Caki2 (cell line): ENCODE measurements at regions not wholly inside any gene's neighbourhood (a gene's known extent, or its start where the extent isn't known, plus 50 kb on each side); places are given as distances from the start of the nearest gene placed in this dataset.
A peak's percentile ranks its signal among the peaks of the same experiment; 100 is the strongest.

Experiments used
- DNase-seq: peaks from one replicate; pipeline ENCODE4 v3.0.0-alpha.2; 2015; ENCODE audit warnings: low read depth
- in situ Hi-C: cut with HindIII; loops from 2 replicates; pipeline ENCODE4 v1.10.0; 2016; ENCODE audit warnings: low sequenced_read_pairs, low pct_unique_long_range_greater_than_20kb, mixed read lengths

DNA sequence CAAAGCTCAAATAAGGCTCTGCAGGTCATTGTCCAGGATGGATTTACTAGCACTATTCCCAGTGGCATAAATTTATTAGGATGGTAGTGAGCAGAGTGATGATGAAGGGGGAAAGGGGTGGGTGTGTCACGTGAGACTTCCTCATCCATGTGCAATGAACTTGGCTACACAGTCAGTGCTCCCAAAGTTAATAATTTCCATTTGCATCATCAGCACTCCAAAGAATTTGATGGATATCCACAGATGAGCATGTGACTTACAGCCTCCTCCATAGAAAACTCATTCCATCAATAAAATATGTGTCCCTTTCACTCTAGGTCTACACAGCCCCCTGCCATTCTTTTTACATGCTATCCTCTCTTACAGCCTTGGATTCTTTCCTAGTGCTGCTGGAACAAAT, 142.6 kb upstream of the PLPP4 start:
- in situ Hi-C loops, result no loop called here
- DNase-seq, result peak; percentile 26

DNA sequence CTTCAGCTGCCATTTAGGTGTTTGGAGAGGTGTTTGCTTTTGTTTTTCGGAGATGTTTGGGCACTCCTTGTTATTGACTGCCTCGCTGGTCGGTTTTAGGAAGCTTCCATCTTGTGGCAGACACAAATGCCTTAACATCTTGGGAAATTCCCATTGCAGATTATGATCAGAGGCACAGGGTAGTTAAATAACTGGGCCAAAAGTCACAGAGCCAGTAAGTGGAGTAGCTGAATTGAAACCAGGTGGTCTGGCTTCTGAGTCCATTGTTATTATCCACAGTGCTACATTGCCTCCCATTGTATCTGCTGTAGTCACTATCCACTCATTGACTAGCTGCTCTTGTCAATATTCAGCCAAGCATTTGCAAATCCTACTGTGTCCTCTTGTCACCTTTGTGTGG, 138.2 kb upstream of the PLPP4 start:
- in situ Hi-C loops, result no loop called here
- no peak for DNase-seq

DNA sequence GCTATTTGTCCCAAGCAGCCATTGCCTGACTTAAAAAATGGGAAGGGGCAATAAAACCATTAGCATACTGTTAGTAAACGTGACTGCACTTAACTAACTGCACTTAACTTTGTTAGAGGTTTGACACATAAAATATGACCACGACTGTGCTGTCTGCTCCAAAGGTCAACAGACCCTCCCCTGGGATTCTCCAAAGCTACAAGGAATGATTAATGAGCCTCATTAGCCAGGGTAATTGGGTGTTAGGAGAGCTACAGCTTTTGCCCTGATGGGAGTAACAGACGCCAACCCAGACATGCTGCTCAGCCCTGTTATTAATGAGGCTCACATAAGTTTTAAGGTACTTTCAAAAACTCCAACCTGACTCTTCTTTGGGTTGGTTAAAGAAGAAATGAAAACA, 129.4 kb upstream of the PLPP4 start:
- no peak for DNase-seq
- in situ Hi-C loops, result no loop called here

DNA sequence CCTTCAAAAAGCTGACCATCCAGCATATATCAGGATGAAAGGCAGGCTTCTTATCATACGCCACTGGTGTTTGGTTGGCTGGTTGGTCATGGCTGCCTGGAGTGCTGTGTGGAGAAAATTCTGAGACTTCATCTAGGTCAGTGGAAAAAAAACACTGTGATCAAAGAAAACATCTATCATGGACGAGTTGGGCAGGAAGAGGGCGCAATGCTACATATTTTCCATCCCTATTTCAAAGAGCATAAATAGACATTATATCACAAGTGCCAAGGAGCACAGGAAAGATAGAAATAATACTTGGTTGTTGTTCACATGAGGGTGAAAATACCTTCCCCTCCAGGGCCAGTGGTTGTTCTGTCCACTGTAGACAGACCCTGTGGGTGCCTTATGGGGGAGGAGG, 128.4 kb upstream of the PLPP4 start:
- in situ Hi-C loops, result no loop called here
- DNase-seq, result no peak

DNA sequence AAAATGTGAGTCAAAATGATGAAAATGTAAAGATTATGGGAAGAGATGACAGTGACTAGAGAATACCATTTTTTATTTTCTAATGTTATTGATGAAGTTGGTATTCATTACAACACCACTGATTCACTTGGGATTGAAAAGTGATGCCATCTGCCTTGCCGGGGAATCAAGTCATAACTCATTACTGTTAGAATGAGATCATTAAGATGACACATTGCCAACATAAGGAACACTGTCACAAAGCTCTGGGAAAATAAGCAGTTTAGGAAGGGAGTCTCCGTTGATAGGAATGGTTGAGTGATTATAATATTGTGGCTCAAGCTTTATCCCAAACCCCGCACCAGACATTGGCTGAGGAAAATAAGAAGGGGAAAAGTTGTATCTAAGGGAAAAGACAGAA, 121.5 kb upstream of the PLPP4 start:
- in situ Hi-C loops, result no loop called here
- no peak for DNase-seq

DNA sequence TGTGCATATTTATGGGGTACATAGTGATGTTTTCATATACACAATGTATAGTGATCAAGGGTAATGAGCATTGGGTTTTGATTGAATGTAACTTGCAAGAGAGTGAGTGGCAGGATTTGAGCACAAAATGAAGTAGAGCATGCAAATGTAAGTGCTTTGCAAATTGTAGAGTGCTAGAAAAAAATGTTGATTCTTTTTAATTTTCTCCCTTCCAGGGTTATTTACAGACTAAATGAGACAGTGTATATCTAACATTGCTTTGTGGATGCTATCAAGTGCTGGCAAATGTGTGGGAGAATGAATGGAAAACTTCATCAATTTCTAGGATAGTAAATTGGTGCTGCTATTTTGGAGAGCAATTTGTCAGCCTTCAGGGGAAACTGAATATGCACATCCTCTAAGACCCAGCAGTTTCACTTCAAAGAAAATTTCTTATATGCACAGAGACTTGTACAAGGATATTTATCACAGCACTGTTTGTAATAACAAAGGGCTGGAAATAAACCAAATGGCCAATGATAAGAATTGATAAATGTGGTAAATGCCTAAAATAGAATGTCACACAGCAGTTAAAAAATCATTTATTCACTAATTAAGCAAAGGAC, 120.6 kb upstream of the PLPP4 start:
- in situ Hi-C loops, result no loop called here
- DNase-seq, result no peak

DNA sequence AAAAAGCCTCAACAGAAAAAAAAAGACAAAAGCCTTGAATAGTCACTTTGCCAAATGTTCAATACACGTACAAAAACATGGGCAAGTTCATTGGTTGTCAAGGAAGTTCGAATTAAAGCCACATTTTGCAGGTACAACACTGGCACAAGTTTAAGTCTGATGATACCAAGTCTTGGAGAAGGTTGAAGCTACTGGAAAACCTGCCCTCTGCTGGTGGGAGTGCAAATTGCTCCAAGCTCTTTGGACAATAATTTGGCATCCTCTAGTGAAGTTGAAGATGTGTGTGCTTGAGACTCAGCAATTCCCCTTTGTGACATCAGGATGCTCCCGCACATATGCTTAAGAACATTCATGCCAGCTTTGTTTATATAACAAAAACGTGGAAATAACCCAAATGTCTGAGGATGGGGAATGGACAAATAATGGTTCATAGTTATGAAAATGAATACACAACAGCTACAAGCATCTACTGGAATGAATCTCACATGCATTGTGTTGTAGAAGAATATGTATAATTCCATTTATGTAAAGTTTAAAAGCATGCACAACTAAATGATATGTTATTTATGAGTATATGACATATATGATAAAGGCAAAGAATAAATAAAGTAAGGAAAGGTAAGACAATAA, 120.0 kb upstream of the PLPP4 start:
- in situ Hi-C loops, result no loop called here

DNA sequence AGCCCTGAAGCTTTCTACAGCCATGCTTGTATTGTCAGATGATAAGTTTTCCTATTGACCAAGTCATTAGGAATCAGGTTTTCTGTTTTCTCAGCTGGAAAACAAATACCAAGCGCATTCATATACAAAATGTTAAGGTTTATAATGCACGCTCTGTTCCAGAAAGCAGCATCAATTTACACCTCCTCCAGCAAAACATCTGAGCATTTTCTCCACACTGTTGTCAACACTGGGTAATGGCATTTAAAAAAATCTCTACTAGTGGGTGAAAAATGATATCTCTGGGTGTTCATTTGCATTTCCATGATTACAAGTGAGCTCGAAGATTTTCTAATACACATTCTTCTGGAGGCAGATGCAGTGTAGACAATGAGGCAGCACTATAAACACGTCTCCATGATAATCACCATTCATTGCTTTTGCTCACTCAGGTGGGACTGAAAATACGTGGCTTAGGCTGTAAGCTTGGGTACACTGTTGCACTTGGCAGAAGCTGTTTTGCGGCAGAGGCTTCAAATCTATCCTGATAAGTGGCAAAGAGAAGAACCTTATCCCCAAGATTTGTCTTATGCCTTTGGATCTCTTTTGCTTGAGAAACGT, 114.8 kb upstream of the PLPP4 start:
- DNase-seq, result peak; percentile 41
- in situ Hi-C loops, result no loop called here

More for the DNA sequence above, 120.0 kb upstream of the PLPP4 start:
- no peak for DNase-seq

DNA sequence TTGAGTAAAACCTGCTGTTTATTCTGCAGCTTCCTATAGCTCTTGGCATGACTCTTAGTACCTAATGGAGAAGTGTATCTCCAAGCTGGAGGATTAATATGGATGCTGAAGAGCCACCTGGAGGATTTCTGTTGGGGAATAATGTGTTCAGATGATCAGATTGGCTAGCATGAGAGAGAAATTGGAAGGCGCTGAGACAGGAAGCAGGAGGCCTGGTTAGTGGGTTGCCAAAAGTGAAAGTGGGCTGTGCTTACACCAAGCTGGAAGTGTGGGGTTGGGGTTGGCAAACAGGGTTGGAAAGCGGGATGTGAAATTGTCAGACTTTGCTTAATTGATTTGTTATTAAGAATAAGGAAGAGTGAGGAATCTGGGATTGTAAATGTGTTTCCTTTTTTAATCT, 111.8 kb upstream of the PLPP4 start:
- no peak for DNase-seq
- in situ Hi-C loops, result no loop called here

DNA sequence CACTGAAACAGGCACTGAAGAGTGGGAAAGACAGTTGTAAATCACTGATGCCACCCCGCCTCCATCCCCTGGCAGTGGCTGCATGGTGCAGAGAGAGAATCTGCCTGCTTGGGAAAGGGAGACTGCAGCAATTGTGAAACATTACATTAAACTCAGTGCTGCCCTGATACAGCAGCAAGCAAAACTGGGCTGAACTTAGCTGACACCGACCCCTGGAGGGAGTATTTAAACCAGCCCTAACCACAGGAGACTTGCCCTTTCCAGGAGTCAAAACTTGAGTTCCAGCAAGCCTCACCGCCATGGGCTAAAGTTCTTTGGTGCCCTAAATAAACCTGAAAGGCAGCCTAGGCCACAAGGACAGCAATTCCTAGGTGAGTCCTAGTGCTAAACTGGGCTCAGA, 109.4 kb upstream of the PLPP4 start:
- DNase-seq, result no peak
- in situ Hi-C loops, result no loop called here

DNA sequence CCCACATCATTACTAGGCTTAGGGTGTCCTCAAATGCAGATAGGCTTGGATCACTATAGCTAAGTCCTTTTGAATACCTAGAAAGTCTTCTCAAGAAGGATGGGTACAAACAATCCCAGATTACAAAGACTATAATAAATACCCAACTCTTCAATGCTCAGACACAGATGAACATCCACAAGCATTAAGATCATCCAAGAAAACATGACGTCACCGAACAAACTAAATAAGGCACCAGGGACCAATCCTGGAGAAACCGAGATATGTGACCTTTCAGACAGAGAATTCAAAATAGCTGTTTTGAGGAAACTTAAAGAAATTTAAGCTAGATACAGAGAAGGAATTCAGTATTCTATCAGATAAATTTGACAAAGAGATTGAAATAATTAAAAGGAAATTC, 108.0 kb upstream of the PLPP4 start:
- DNase-seq, result no peak
- in situ Hi-C loops, result no loop called here

DNA sequence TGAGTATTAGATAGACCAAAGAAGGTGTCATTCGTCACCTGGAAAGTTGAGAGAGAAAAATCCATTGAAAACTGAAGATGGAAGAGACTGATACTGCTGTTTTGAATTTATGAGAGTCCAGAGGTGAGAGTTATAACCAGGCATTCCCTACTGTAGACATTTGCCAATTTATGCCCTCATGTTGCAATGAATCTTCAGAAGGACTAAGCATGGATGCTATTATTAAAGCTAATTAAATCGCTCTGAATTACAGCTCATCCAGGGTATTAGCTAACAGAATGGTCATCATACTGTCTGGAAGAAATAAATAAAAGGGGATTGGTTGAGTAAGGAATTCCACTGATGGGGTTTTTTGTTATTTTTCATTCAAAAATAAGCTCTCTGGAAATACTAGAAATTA, 101.6 kb upstream of the PLPP4 start:
- no peak for DNase-seq
- in situ Hi-C loops, result no loop called here

DNA sequence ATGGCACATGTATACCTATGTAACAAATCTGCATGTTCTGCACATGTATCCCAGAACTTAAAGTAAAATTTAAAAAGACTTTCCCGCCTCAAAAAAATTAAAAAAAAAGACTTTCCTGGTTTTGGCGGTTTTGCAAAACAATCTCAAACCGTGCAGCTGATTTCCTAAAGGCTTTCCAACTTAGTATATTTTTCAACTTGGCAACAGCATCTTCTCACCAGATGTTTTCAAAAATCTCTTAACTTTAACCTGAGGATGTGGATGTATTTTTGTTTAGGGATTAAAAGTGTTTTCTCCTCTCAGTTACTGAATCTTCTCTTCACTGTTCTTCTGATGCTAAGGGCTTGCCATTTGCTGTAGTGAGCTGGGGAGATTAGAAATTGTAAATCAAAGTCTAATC, 96.5 kb upstream of the PLPP4 start:
- DNase-seq, result no peak
- in situ Hi-C loops, result no loop called here

DNA sequence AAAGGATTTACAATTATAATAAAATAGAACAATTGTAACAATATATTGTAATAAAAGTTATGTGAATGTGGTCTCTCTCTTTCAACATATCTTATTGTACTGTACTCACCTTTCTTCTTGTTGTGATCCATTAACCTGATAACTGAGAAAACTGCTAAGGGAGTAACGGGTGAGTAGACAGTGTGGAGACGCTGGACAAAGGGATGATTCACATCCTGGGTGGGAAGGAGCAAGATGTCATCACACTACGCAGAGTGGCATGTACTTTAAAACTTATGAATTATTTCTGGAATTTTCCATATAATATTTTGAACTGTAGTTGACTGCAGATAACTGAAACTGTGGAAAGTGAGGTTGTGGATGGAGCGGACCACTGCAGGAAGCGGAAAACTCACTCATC, 91.2 kb upstream of the PLPP4 start:
- in situ Hi-C loops, result no loop called here
- peak; percentile 67 for DNase-seq

DNA sequence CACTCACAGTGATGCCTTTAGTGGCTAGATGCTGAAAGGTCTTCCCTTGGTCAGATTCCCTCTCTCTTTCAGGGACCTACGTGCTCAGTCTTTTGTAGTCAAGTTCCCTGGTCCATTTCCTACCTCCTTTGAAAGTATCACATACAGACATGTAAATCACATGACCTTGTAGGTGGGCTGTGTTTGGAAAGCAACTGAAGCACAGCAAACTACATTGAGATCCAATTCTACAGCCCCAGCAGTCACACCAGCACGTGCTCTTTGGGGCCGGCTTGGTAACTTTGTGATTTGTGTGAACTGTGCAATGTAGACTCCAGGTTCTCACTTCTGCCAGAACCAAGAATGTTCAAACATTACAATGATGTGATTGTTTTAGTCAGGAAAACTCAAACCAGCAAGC, 89.7 kb upstream of the PLPP4 start:
- in situ Hi-C loops, result no loop called here
- DNase-seq, result no peak

DNA sequence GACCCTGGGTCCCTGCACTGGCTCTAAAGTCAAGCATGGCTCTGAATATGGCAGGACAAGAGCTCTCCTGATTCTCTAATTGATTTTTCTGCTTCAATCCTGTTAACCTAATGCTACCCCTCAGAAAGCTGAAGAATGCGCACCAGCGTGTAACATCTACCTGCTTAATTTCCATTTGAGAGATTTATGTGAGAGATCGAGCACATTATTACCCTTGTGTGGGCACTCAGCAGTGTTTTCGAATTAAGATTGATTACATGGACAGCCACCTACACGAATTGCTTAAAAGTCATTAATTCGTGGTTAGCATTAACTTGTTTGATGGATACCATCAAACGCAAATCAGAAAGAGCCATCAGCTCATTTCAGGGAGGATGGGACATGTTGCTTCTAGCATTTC, 88.7 kb upstream of the PLPP4 start:
- DNase-seq, result no peak
- in situ Hi-C loops, result no loop called here

DNA sequence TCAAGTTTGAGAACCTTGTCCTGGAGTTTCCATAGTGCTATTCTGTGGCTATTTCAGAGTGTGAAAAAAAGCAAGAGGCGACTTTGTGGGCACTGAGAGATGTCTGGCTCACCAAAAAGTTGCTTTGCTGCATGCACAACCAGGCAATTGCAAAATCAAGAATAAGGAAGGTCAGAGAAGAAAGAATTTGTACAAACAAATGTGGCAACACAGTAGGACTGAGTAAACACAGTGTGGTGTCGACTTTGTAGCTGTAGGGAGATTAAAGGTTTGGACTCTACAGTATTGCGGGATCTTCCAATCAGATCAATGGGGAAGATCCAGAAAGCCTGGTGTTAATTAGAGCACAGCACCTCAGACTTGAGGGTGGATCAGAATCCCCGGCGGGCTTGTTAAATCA, 88.1 kb upstream of the PLPP4 start:
- in situ Hi-C loops, result no loop called here
- no peak for DNase-seq

DNA sequence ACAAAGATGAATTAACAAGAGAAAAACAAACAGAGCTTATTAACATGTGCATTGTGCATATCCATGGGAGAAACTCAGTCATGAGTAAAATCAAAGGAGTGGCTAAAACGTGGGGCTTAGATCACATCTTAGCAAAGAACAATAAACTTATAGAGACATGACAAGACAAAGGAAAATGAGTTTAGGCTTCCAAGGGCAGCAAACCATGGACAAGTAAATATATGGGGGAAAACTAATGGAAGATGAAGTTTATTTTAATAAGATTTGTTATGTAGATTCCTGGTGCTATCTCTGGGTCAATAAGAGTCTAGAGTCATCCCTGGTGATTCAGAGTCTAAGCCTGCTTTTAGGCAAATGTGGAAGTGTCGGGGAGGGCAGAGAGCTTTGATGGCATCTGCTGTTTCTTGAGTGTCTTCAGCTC, 87.2 kb upstream of the PLPP4 start:
- in situ Hi-C loops, result no loop called here
- DNase-seq, result peak; percentile 97

DNA sequence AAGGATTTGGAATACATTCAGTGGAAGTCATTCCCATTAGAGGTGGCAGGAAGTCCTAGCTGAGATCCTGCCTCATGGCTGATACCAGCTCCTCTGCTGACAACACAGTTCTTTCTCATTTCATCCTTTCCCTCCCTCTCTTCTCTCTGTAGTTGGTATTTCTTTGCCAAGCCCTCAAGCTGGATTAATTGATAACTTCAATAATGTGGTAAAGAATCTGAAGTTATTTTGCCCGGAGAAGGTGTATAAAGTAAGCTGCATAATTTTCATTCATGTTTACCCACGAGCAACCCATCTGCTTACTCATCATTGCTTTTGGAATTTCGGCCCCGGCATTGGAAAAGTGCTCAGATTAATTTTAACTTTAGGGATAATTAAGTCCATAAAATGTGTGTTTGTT, 85.2 kb upstream of the PLPP4 start:
- DNase-seq, result peak; percentile 65

DNA sequence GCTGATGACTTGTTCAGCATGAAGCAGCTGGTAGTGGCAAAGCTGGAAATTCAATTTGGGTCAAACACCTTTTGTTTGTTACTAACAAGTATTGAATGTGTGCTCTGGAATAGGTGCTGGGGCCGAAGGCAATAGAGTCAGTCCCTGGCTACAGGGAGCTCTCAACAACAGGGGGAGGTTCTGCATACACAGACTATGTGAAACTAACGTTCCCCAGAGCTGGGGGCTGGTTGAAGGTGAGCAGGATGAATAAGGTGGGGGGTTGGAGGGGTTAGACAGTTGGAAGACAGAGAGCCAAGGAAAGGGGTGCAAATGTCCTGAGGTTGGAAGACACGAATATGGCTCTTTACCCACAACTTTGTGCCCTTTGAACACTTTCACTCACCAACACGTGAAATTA, 84.1 kb upstream of the PLPP4 start:
- no peak for DNase-seq
- in situ Hi-C loops, result no loop called here

More for the DNA sequence above, 85.2 kb upstream of the PLPP4 start:
- in situ Hi-C loops, result no loop called here
